Activated CD8-positive, alpha-beta memory T cell treated with anti-CD3 and anti-CD28 coated beads, Interleukin-2, amount 50 U/mL, for 48 hours (primary cell): ENCODE measurements at regions not wholly inside any gene's neighbourhood (a gene's known extent, or its start where the extent isn't known, plus 50 kb on each side); places are given as distances from the start of the nearest gene placed in this dataset.
"Not testable (repeated sequence)": the region's sequence is repeated elsewhere in the genome, so short reads cannot be mapped to it uniquely, and the experiment has no call there.

ENCODE experiments used
- DNase-seq: peaks from one replicate; pipeline ENCODE4 v3.0.0-alpha.2; 2020

GRCh38 chr2:173550143-173550542 lies 195.5 kb downstream of the CDCA7 start:
- DNase-seq: no peak

GRCh38 chr2:173552531-173552930 lies 197.9 kb downstream of the CDCA7 start:
- no peak for DNase-seq

GRCh38 chr2:173553593-173553992 lies 198.9 kb downstream of the CDCA7 start:
- no peak for DNase-seq

GRCh38 chr2:173555833-173556232 lies 201.2 kb downstream of the CDCA7 start:
- DNase-seq: no peak

- no peak for DNase-seq
Measured at GRCh38 chr2:173556816-173557215, 202.1 kb downstream of the CDCA7 start.

GRCh38 chr2:173557497-173557896 lies 202.8 kb downstream of the CDCA7 start:
- no peak for DNase-seq

GRCh38 chr2:173567493-173567892 lies 212.8 kb downstream of the CDCA7 start:
- no peak for DNase-seq

- no peak for DNase-seq
Measured at GRCh38 chr2:173568054-173568453, 213.4 kb downstream of the CDCA7 start.

GRCh38 chr2:173571021-173571821 lies 216.5 kb downstream of the CDCA7 start:
- no peak for DNase-seq

GRCh38 chr2:173571887-173572680 lies 217.4 kb downstream of the CDCA7 start:
- DNase-seq: no peak

GRCh38 chr2:173572848-173573247 lies 218.2 kb downstream of the CDCA7 start:
- no peak for DNase-seq

- not testable (repeated sequence) for DNase-seq
Measured at GRCh38 chr2:173573782-173574181, 219.1 kb downstream of the CDCA7 start.

GRCh38 chr2:173574324-173575112 lies 219.8 kb downstream of the CDCA7 start:
- DNase-seq: no peak

- DNase-seq: no peak
Measured at GRCh38 chr2:173578404-173579107, 223.9 kb downstream of the CDCA7 start.

GRCh38 chr2:173580351-173580750 lies 225.7 kb downstream of the CDCA7 start:
- no peak for DNase-seq

- DNase-seq: no peak
Measured at GRCh38 chr2:173580956-173581355, 226.3 kb downstream of the CDCA7 start.

GRCh38 chr2:173583196-173583595 lies 228.5 kb downstream of the CDCA7 start:
- no peak for DNase-seq

GRCh38 chr2:173584000-173584399 lies 229.3 kb downstream of the CDCA7 start:
- DNase-seq: no peak

- DNase-seq: no peak
Measured at GRCh38 chr2:173584676-173585458, 230.2 kb downstream of the CDCA7 start.

- no peak for DNase-seq
Measured at GRCh38 chr2:173588931-173589369, 234.3 kb downstream of the CDCA7 start.

- no peak for DNase-seq
Measured at GRCh38 chr2:173589604-173590275, 235.1 kb downstream of the CDCA7 start.
